Gastrocnemius medialis (tissue), 4 donors: ENCODE measurements at regions not wholly inside any gene's neighbourhood (a gene's known extent, or its start where the extent isn't known, plus 50 kb on each side); places are given as distances from the start of the nearest gene placed in this dataset.

Experiments used
- CTCF ChIP-seq, 5 experiments: fragments of 450-650 bp in 3 of 5; fragments of 200-600 bp in 2 of 5; sonication (generic) in 2 of 5; IDR thresholded peaks in 4 of 5; conservative IDR thresholded peaks in 1 of 5; 1 replicate in 4 of 5; 2 replicates in 1 of 5; pipeline ENCODE4 v1.5.1; 2016 to 2019; ENCODE audit warnings: antibody characterized with exemption in 5 of 5, mild to moderate bottlenecking in 3 of 5, moderate library complexity in 3 of 5
- POLR2A ChIP-seq, 2 donors: fragments of 450-650 bp; IDR thresholded peaks; one replicate each; pipeline ENCODE4 v1.6.1; 2017; ENCODE audit warnings: antibody characterized with exemption in 2 of 2, mild to moderate bottlenecking in 2 of 2, moderate library complexity in 2 of 2

GRCh38 chr5:5613261-5613990 is 190.9 kb downstream of the ICE1 start:
- no peak for TF ChIP-seq POLR2A (IDR thresholded peaks at IDR 0.05)
- no peak for TF ChIP-seq CTCF (IDR thresholded peaks at IDR 0.05 in 4 of 5, conservative IDR thresholded peaks at IDR 0.05 in 1 of 5)
